ENCODE measurements at regions not wholly inside any gene's neighbourhood (a gene's known extent, or its start where the extent isn't known, plus 50 kb on each side); places are given as distances from the start of the nearest gene placed in this dataset.

DNA sequence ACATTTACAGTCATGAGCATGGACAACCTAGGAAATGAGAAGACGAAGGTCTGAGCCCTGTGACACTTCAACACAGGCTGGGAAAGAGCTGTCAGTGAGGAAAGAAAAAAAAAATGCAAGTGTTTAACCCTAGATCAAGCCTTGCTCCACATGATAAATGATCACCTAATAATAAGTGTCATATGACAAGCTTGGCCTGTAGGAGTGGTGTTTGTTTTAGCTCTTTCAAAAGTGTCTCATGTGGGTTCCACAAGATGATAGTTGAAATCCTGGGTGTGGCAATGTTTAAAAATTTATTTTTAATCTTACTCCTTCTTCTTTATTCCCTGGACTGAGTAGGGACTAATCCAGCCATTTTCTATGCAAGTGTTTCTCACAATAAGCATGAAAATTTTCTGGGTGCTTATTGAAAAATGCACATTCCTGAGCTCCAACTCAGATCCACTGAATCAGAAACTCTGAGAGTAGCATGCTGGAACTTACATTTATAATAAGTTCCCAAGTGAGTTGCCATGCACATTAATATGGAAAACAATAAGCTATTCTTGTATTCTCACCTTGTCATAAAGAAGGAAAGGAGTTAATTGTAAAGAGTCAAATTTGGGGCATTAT lies 138.3 kb downstream of the AREG start:
- TF ChIP-seq, protein P1, sequence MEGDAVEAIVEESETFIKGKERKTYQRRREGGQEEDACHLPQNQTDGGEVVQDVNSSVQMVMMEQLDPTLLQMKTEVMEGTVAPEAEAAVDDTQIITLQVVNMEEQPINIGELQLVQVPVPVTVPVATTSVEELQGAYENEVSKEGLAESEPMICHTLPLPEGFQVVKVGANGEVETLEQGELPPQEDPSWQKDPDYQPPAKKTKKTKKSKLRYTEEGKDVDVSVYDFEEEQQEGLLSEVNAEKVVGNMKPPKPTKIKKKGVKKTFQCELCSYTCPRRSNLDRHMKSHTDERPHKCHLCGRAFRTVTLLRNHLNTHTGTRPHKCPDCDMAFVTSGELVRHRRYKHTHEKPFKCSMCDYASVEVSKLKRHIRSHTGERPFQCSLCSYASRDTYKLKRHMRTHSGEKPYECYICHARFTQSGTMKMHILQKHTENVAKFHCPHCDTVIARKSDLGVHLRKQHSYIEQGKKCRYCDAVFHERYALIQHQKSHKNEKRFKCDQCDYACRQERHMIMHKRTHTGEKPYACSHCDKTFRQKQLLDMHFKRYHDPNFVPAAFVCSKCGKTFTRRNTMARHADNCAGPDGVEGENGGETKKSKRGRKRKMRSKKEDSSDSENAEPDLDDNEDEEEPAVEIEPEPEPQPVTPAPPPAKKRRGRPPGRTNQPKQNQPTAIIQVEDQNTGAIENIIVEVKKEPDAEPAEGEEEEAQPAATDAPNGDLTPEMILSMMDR (IDR thresholded peaks at IDR 0.05; ENCODE audit: insufficient read depth, low read depth, low read length, missing control alignments) = no peak
- peak; percentile 35 for DNase-seq (ENCODE audit: low read depth)
- H3K4me3 ChIP-seq (ENCODE audit: low read length) = no peak overlapping the region

DNA sequence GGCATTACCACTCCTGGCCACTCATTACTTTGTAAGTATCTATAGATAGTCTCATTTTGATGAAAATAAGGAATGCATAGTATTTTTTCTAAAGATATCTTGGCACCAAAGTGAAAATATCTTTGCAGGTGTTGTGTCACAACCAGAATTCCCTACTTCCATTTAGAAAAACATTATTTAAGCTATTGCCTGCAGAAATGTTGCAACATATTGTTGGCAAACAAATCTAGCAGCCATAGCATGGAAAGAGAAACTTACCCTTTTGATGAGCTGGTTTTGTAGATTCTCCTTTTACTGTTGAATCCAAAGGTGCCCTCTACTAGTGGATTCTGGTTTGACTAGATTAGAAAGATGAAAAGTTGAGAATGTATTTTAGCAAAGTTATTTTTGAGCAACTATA lies 138.8 kb downstream of the AREG start:
- DNase-seq (ENCODE audit: low read depth) = peak; percentile 64
- TF ChIP-seq, protein P1 (IDR thresholded peaks at IDR 0.05; ENCODE audit: insufficient read depth, low read depth, low read length, missing control alignments) = no peak
- H3K4me3 ChIP-seq (ENCODE audit: low read length) = no peak overlapping the region

DNA sequence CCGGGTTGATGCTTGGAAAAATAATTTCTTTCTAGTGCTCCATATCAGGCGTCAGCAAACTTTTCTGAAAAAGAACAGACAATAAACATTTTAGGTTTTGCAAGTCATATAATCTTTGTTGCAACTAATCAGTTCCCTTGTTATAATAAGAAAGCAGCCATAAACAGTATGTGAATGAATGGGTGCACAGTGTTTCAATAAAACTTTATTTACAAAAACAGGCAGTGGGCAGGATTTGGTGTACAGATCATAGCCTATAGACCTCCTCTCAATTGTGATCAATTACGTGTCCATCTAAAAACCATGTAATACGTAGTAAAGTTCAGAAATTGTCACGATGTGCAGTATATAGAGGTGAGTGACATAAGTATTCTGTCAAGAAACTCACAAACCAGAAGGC lies 143.4 kb downstream of the AREG start:
- H3K4me3 ChIP-seq (ENCODE audit: low read length) = no peak overlapping the region
- DNase-seq (ENCODE audit: low read depth) = no peak
- TF ChIP-seq, protein P1 (IDR thresholded peaks at IDR 0.05; ENCODE audit: insufficient read depth, low read depth, low read length, missing control alignments) = no peak

DNA sequence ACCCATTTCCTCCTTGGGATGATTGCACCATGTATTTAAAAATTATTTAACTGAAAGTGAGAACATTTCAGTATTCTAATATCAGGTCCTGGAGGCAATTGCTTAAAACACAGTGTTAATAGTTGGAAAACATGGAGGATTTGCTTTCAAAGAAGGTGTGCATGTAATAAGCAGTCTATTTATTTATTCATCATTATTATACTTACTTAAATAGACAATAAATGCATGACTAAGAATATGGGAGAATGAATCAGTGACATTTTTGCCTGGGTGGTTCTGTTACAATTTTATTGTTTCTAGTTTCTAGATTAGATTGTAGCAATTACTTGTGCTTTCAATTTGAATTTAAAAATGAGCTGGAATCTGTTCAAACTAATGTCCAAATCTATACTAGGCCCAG lies 145.5 kb downstream of the AREG start:
- TF ChIP-seq, protein P1 (IDR thresholded peaks at IDR 0.05; ENCODE audit: insufficient read depth, low read depth, low read length, missing control alignments) = no peak
- DNase-seq (ENCODE audit: low read depth) = peak; percentile 41
- H3K4me3 ChIP-seq (ENCODE audit: low read length) = no peak overlapping the region

DNA sequence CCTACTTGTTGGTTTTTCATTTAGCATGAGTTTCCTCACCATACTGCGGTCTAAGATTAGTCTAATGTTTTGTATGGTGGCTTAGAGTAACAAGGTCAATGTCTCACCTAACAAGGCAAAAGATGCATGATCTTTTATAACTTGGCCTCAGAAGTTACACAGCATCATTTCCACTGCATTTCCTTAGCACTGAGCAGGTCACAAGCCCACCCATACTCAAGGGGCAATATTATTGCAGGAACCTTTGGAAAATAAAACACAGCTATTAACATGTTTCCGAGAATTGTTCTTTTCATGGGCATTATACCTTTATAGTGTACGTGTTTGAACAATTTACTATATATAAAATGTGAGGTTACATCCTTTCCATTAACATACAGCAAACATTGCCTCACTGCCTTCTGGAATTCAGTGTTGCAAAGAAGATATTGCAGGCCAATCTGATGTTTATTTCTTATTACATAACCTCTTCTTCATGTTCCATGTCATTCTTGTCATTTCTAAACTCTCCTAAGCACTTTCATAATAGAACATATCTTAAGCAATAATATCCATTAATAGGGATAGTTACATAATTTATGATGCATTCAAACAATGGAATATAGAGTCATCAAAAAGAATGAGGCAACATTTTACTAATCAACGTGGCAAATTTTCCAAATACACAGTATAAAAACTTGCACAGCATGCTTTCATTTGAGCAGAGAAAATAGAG lies 153.8 kb downstream of the AREG start:
- peak; percentile 48 for DNase-seq (ENCODE audit: low read depth)
- TF ChIP-seq, protein P1 (IDR thresholded peaks at IDR 0.05; ENCODE audit: insufficient read depth, low read depth, low read length, missing control alignments) = no peak
- H3K4me3 ChIP-seq (ENCODE audit: low read length) = no peak overlapping the region

DNA sequence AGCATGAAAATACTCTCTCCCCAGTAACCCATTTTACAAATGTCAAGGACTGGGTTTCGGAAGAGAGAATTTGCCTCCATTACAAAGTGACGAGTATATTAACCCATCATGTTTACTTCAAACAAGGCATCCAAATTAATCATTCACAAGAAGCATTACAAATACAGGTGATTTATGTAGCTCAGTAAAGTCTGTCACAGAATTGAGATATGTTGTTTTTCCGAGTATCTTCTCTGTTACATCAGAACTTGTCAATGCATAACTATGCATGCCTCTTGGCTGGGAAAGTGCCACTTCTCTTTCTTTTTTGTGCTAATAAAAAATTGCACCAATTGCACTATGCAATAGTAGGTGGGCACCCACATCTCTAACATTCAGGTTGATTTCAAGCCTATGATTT lies 158.2 kb downstream of the AREG start:
- no peak overlapping the region for H3K4me3 ChIP-seq (ENCODE audit: low read length)
- DNase-seq (ENCODE audit: low read depth) = no peak
- TF ChIP-seq, protein P1 (IDR thresholded peaks at IDR 0.05; ENCODE audit: insufficient read depth, low read depth, low read length, missing control alignments) = no peak

Measured in epithelial cell of esophagus (primary cell).